HepG2 (cell line): ENCODE measurements at regions not wholly inside any gene's neighbourhood (a gene's known extent, or its start where the extent isn't known, plus 50 kb on each side); places are given as distances from the start of the nearest gene placed in this dataset.

Source experiments
- ATAC-seq: fragments of 200-7000 bp; cut with Tn5 transposase; 3 replicates; pipeline ENCODE4 v1.9.1; 2020; ENCODE audit warnings: mild to moderate bottlenecking, moderate library complexity
- BruUV-seq: library from RNA; stranded (reverse); fragments of 400-500 nt; replicated peaks from 2 replicates; lab custom pipeline; 2021; lab: Mats Ljungman, UMichigan
- CTCF ChIA-PET: fragments of 300-600 bp; formaldehyde crosslinking; extraction: SDS; loops from one replicate; lab custom pipeline; 2021; ENCODE audit warnings: low total read pairs, inconsistent platforms, low intra/inter-chr PET ratio; lab: Yijun Ruan, JAX
- POLR2A ChIA-PET: fragments of 350-600 bp; sonication (Branson Sonifier 250); formaldehyde crosslinking; loops from one replicate; lab custom pipeline; 2020; ENCODE audit warnings: antibody characterized with exemption, inconsistent platforms; lab: Yijun Ruan, JAX
- DNase-seq: peaks from one replicate; pipeline ENCODE4 v3.0.0-alpha.2; 2015; ENCODE audit warnings: low spot score
- FAIRE-seq: peaks from 3 replicates; lab custom pipeline; 2011; peaks lifted over from hg19 to GRCh38; lab: Jason Lieb, UNC
- H2AFZ ChIP-seq: one replicate; pipeline ENCODE4 v1.6.1; 2011; ENCODE audit warnings: low read length, inconsistent platforms
- H3K27ac ChIP-seq: fragments of 300-600 bp; 3 replicates; pipeline ENCODE4 v1.8.0; 2011; ENCODE audit warnings: mixed run types, mild to moderate bottlenecking, mixed read lengths, low read length, inconsistent platforms; ENCODE audit not compliant: insufficient read depth; ENCODE audit errors: extremely low read length
- H3K27me3 ChIP-seq, 2 experiments: fragments of 200-600 bp in 1 of 2; 2 replicates in 1 of 2; 3 replicates in 1 of 2; pipeline versions ENCODE4 v1.6.0 to v1.8.0; 2011; ENCODE audit warnings: low read length in 2 of 2, mild to moderate bottlenecking in 2 of 2, moderate library complexity in 2 of 2, inconsistent platforms in 1 of 2; ENCODE audit not compliant: insufficient read depth in 2 of 2, control insufficient read depth in 1 of 2
- H3K36me3 ChIP-seq, 2 experiments: fragments of 200-600 bp in 1 of 2; replicated peaks in 1 of 2; 2 replicates in 1 of 2; 3 replicates in 1 of 2; pipeline versions ENCODE4 v1.5.1 to v1.8.0; 2011; ENCODE audit warnings: low read length in 2 of 2, inconsistent platforms in 1 of 2; ENCODE audit not compliant: insufficient read depth in 2 of 2, control insufficient read depth in 1 of 2
- H3K4me1 ChIP-seq: 2 replicates; pipeline ENCODE4 v1.5.1; 2012; ENCODE audit warnings: low read length, inconsistent platforms; ENCODE audit not compliant: insufficient read depth
- H3K4me2 ChIP-seq: 2 replicates; pipeline ENCODE4 v1.6.0; 2011; ENCODE audit warnings: low read depth, low read length, inconsistent platforms
- H3K4me3 ChIP-seq, 3 experiments: fragments of 200-600 bp in 1 of 3; sonication (generic), shearing (Covaris generic) in 1 of 3; replicated peaks in 1 of 3; 2 replicates each; pipeline ENCODE4 v1.5.1; 2011 to 2016; ENCODE audit warnings: low read length in 3 of 3, inconsistent platforms in 2 of 3, low read depth in 2 of 3, mild to moderate bottlenecking in 2 of 3, control low read depth in 1 of 3, mixed read lengths in 1 of 3; ENCODE audit not compliant: insufficient read depth in 1 of 3
- H3K79me2 ChIP-seq: one replicate; pipeline ENCODE4 v1.6.1; 2011; ENCODE audit warnings: low read length, inconsistent platforms; ENCODE audit not compliant: insufficient read depth
- H3K9ac ChIP-seq: 2 replicates; pipeline ENCODE4 v1.6.0; 2011; ENCODE audit warnings: mild to moderate bottlenecking, low read depth, low read length, inconsistent platforms; ENCODE audit not compliant: insufficient read depth
- H3K9me3 ChIP-seq: 2 replicates; pipeline ENCODE4 v1.5.1; 2012; ENCODE audit warnings: mild to moderate bottlenecking, low read length
- H4K20me1 ChIP-seq: 2 replicates; pipeline ENCODE4 v1.6.0; 2011; ENCODE audit warnings: inconsistent platforms, mild to moderate bottlenecking, low read length, moderate library complexity; ENCODE audit not compliant: insufficient read depth
- CHD4 ChIP-seq: fragments of 200-600 bp; sonication (generic); IDR thresholded peaks from 2 replicates; pipeline ENCODE4 v1.7.0; 2017; ENCODE audit warnings: mild to moderate bottlenecking, low read length, borderline replicate concordance
- EHMT2 ChIP-seq: fragments of 200-600 bp; sonication (generic); IDR thresholded peaks from 2 replicates; pipeline ENCODE4 v1.7.0; 2017; ENCODE audit warnings: antibody characterized with exemption, low read depth, low read length, borderline replicate concordance
- FOXA1 ChIP-seq, 2 experiments: fragments of 450-650 bp in 1 of 2; sonication (generic) in 1 of 2; formaldehyde crosslinking in 1 of 2; IDR thresholded peaks; 2 replicates each; pipeline versions ENCODE4 v1.4.0 to v1.6.1; 2016 to 2020; ENCODE audit warnings: missing genetic modification reagents in 1 of 2
- HNF4G ChIP-seq, 2 experiments: sonication (generic) in 1 of 2; formaldehyde crosslinking in 1 of 2; IDR thresholded peaks; 2 replicates each; pipeline versions ENCODE4 v1.4.0 to v1.6.1; 2011 to 2020; ENCODE audit warnings: borderline replicate concordance in 2 of 2, low read depth in 2 of 2, mild to moderate bottlenecking in 2 of 2, low read length in 1 of 2, missing genetic modification reagents in 1 of 2, moderate library complexity in 1 of 2
- NFRKB ChIP-seq: fragments of 450-650 bp; IDR thresholded peaks from 2 replicates; pipeline ENCODE4 v1.6.1; 2017
- NR2F2 ChIP-seq: IDR thresholded peaks from 2 replicates; pipeline ENCODE4 v1.6.1; 2012; ENCODE audit warnings: low read depth, inconsistent platforms, borderline replicate concordance
- PLRG1 ChIP-seq: fragments of 450-650 bp; conservative IDR thresholded peaks from 2 replicates; pipeline ENCODE4 v1.6.1; 2016
- RARG ChIP-seq: sonication (generic); formaldehyde crosslinking; IDR thresholded peaks from 2 replicates; pipeline ENCODE4 v1.4.0; 2020; ENCODE audit warnings: low read depth, mild to moderate bottlenecking, missing genetic modification reagents
- RFXAP ChIP-seq: sonication (generic); formaldehyde crosslinking; IDR thresholded peaks from 2 replicates; pipeline ENCODE4 v1.4.0; 2020; ENCODE audit warnings: missing genetic modification reagents, borderline replicate concordance
- STAT5B ChIP-seq: sonication (generic); formaldehyde crosslinking; IDR thresholded peaks from 2 replicates; pipeline ENCODE4 v1.4.0; 2020; ENCODE audit warnings: missing genetic modification reagents
- TOE1 ChIP-seq: sonication (generic); formaldehyde crosslinking; IDR thresholded peaks from 2 replicates; pipeline ENCODE4 v1.4.0; 2020; ENCODE audit warnings: mild to moderate bottlenecking, missing genetic modification reagents
- ZBTB1 ChIP-seq: sonication (generic); formaldehyde crosslinking; IDR thresholded peaks from 2 replicates; pipeline ENCODE4 v1.4.0; 2020; ENCODE audit warnings: missing genetic modification reagents, borderline replicate concordance
- ZNF225 ChIP-seq: sonication (generic); formaldehyde crosslinking; IDR thresholded peaks from 2 replicates; pipeline ENCODE4 v1.4.0; 2020; ENCODE audit warnings: mild to moderate bottlenecking, missing genetic modification reagents
- ZNF546 ChIP-seq: sonication (generic); formaldehyde crosslinking; conservative IDR thresholded peaks from 2 replicates; pipeline ENCODE4 v1.8.1; 2023; ENCODE audit warnings: mild to moderate bottlenecking, missing genetic modification reagents
- WGBS: methylation state at CpG from one replicate; pipeline ENCODE4 v1.1.6; 2017; ENCODE audit warnings: low lambda C conversion rate; 5-methylcytosine and 5-hydroxymethylcytosine counted together
- in situ Hi-C: cut with HindIII; loops from 2 replicates; pipeline ENCODE4 v1.10.0; 2017; ENCODE audit warnings: low pct_unique_long_range_greater_than_20kb; ENCODE audit not compliant: extremely low pct_ligation_motif_present
- intact Hi-C: fragments of 100-400 bp; cut with micrococcal nuclease; formaldehyde crosslinking; loops from one replicate; pipeline ENCODE4 v1.10.0; 2022; ENCODE audit not compliant: unreplicated experiment
- TF ChIP-seq, protein P1 (sequence below): sonication (generic); formaldehyde crosslinking; IDR thresholded peaks from 2 replicates; pipeline ENCODE4 v1.4.0; 2020; ENCODE audit warnings: mild to moderate bottlenecking, missing genetic modification reagents
- TF ChIP-seq, protein P2 (sequence below): sonication (generic); formaldehyde crosslinking; IDR thresholded peaks from 2 replicates; pipeline ENCODE4 v1.9.0; 2021; ENCODE audit warnings: missing genetic modification reagents, mild to moderate bottlenecking, borderline replicate concordance
- TF ChIP-seq, protein P3 (sequence below): sonication (generic); formaldehyde crosslinking; IDR thresholded peaks from 2 replicates; pipeline ENCODE4 v1.4.0; 2020; ENCODE audit warnings: mild to moderate bottlenecking, missing genetic modification reagents, borderline replicate concordance
- TF ChIP-seq, protein P4 (sequence below): sonication (generic); formaldehyde crosslinking; IDR thresholded peaks from 2 replicates; pipeline ENCODE4 v1.5.0; 2020; ENCODE audit warnings: mild to moderate bottlenecking, missing genetic modification reagents, moderate library complexity

DNA sequence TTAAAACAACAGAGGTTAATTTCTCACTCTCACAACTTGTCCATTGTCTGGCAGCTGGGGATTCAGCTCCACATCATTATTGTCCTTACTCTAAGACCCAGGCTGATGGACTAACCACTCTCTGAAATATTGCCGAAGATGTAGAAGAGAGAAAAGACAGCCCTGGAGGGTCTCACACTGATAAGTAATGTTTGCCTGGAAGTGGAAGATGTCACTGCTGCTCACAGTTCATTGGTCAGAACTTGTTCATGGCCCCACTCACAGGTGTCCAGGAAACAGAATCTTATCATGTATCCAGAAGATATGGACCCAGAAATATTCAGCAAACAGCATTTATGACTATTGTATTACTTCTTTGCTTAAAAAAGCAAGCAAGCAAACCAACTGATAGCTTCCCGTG is 62.2 kb upstream of the LPP start:
- POLR2A ChIA-PET: no interaction called here
- H2AFZ ChIP-seq: no peak overlapping the region
- FAIRE-seq: no peak
- no peaks in the 10 kb centered on the region for H3K9me3 ChIP-seq
- in situ Hi-C loops (no loop called here), intact Hi-C loops (no loop called here)
- no TSS peak for BruUV-seq
- TF ChIP-seq RFXAP (CRISPR knock-in tag) (no peak), HNF4G (IDR thresholded peaks at IDR 0.05; ENCODE audit: borderline replicate concordance, low read depth, low read length) (no peak), HNF4G (CRISPR knock-in tag; IDR thresholded peaks at IDR 0.05; ENCODE audit: borderline replicate concordance, low read depth) (no peak), FOXA1 (IDR thresholded peaks at IDR 0.05) (no peak), FOXA1 (CRISPR knock-in tag; IDR thresholded peaks at IDR 0.05) (no peak), NFRKB (no peak), NR2F2 (no peak), RARG (CRISPR knock-in tag) (no peak), TOE1 (CRISPR knock-in tag) (no peak), EHMT2 (no peak), ZBTB1 (CRISPR knock-in tag) (no peak), PLRG1 (no peak), CHD4 (no peak), ZNF225 (CRISPR knock-in tag) (no peak), ZNF546 (CRISPR knock-in tag) (no peak), STAT5B (CRISPR knock-in tag) (no peak)
- TF ChIP-seq, protein P1, sequence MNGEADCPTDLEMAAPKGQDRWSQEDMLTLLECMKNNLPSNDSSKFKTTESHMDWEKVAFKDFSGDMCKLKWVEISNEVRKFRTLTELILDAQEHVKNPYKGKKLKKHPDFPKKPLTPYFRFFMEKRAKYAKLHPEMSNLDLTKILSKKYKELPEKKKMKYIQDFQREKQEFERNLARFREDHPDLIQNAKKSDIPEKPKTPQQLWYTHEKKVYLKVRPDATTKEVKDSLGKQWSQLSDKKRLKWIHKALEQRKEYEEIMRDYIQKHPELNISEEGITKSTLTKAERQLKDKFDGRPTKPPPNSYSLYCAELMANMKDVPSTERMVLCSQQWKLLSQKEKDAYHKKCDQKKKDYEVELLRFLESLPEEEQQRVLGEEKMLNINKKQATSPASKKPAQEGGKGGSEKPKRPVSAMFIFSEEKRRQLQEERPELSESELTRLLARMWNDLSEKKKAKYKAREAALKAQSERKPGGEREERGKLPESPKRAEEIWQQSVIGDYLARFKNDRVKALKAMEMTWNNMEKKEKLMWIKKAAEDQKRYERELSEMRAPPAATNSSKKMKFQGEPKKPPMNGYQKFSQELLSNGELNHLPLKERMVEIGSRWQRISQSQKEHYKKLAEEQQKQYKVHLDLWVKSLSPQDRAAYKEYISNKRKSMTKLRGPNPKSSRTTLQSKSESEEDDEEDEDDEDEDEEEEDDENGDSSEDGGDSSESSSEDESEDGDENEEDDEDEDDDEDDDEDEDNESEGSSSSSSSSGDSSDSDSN: no peak
- TF ChIP-seq, protein P2, sequence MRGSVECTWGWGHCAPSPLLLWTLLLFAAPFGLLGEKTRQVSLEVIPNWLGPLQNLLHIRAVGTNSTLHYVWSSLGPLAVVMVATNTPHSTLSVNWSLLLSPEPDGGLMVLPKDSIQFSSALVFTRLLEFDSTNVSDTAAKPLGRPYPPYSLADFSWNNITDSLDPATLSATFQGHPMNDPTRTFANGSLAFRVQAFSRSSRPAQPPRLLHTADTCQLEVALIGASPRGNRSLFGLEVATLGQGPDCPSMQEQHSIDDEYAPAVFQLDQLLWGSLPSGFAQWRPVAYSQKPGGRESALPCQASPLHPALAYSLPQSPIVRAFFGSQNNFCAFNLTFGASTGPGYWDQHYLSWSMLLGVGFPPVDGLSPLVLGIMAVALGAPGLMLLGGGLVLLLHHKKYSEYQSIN (CRISPR knock-in tag): no peak
- TF ChIP-seq, protein P3, sequence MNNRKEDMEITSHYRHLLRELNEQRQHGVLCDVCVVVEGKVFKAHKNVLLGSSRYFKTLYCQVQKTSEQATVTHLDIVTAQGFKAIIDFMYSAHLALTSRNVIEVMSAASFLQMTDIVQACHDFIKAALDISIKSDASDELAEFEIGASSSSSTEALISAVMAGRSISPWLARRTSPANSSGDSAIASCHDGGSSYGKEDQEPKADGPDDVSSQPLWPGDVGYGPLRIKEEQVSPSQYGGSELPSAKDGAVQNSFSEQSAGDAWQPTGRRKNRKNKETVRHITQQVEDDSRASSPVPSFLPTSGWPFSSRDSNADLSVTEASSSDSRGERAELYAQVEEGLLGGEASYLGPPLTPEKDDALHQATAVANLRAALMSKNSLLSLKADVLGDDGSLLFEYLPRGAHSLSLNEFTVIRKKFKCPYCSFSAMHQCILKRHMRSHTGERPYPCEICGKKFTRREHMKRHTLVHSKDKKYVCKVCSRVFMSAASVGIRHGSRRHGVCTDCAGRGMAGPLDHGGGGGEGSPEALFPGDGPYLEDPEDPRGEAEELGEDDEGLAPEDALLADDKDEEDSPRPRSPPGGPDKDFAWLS (CRISPR knock-in tag): no peak
- TF ChIP-seq, protein P4, sequence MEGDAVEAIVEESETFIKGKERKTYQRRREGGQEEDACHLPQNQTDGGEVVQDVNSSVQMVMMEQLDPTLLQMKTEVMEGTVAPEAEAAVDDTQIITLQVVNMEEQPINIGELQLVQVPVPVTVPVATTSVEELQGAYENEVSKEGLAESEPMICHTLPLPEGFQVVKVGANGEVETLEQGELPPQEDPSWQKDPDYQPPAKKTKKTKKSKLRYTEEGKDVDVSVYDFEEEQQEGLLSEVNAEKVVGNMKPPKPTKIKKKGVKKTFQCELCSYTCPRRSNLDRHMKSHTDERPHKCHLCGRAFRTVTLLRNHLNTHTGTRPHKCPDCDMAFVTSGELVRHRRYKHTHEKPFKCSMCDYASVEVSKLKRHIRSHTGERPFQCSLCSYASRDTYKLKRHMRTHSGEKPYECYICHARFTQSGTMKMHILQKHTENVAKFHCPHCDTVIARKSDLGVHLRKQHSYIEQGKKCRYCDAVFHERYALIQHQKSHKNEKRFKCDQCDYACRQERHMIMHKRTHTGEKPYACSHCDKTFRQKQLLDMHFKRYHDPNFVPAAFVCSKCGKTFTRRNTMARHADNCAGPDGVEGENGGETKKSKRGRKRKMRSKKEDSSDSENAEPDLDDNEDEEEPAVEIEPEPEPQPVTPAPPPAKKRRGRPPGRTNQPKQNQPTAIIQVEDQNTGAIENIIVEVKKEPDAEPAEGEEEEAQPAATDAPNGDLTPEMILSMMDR (CRISPR knock-in tag): no peak
- TF ChIP-seq, all 625 proteins: peak for 0
- no peaks in the 10 kb centered on the region for H3K79me2 ChIP-seq
- H3K4me2 ChIP-seq: no peak overlapping the region
- no peak overlapping the region for H3K4me3 ChIP-seq
- DNase-seq: no peak
- WGBS: 100% methylated on average over 2 of the region's 2 CpGs
- H3K27ac ChIP-seq: no peak overlapping the region
- CTCF ChIA-PET: no interaction called here
- no peaks in the 10 kb centered on the region for H3K36me3 ChIP-seq
- no peak for ATAC-seq
- no peaks in the 10 kb centered on the region for H4K20me1 ChIP-seq
- H3K9ac ChIP-seq: no peak overlapping the region
- no peaks in the 10 kb centered on the region for H3K27me3 ChIP-seq
- H3K4me1 ChIP-seq: peaks cover 37% of the 10 kb centered on the region
